ENCODE measurements at regions not wholly inside any gene's neighbourhood (a gene's known extent, or its start where the extent isn't known, plus 50 kb on each side); places are given as distances from the start of the nearest gene placed in this dataset.

DNA sequence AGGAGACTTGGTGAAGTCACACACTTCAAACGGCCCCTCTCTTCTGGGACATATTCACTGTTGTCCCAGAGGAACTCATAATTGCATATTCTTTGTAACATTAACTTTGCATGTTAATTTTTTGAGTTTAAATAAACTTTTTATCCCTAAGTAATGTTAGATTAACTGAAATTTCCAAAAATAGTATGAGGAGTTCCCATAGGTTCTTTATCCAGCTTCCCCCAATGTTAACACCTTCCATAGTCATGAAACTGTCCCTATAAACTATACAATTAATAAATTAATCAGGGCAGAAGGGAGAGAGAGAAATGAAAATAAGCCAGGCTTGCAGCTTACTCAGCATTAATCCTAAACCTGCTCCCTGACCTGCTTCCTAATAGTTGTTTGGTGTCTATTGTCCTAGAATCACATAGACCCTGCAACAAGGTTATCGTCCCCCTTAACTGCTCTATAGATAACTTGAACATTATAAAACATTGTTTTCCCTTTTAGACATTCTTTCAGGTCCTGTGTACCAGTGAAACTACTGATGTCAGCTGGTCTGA lies 589.8 kb upstream of the CDH5 start:
- TF ChIP-seq CTCF (IDR thresholded peaks at IDR 0.05) (no peak), USF1 (CRISPR knock-in tag; IDR thresholded peaks at IDR 0.05) (no peak), E2F5 (CRISPR knock-in tag; IDR thresholded peaks at IDR 0.05) (no peak), SP1 (CRISPR knock-in tag; conservative IDR thresholded peaks at IDR 0.05) (no peak), CBFB (CRISPR knock-in tag; IDR thresholded peaks at IDR 0.05; ENCODE audit: low read depth) (no peak), ESRRA (CRISPR knock-in tag; IDR thresholded peaks at IDR 0.05; ENCODE audit: borderline replicate concordance) (no peak), SMAD3 (CRISPR knock-in tag; IDR thresholded peaks at IDR 0.05; ENCODE audit: borderline replicate concordance) (no peak), FOXP4 (CRISPR knock-in tag; IDR thresholded peaks at IDR 0.05) (no peak)
- TF ChIP-seq, protein P1, sequence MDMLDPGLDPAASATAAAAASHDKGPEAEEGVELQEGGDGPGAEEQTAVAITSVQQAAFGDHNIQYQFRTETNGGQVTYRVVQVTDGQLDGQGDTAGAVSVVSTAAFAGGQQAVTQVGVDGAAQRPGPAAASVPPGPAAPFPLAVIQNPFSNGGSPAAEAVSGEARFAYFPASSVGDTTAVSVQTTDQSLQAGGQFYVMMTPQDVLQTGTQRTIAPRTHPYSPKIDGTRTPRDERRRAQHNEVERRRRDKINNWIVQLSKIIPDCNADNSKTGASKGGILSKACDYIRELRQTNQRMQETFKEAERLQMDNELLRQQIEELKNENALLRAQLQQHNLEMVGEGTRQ (CRISPR knock-in tag; IDR thresholded peaks at IDR 0.05) = no peak
- TF ChIP-seq, protein P2, sequence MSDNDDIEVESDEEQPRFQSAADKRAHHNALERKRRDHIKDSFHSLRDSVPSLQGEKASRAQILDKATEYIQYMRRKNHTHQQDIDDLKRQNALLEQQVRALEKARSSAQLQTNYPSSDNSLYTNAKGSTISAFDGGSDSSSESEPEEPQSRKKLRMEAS (CRISPR knock-in tag; IDR thresholded peaks at IDR 0.05) = no peak
- TF ChIP-seq, protein P3, sequence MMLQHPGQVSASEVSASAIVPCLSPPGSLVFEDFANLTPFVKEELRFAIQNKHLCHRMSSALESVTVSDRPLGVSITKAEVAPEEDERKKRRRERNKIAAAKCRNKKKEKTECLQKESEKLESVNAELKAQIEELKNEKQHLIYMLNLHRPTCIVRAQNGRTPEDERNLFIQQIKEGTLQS (CRISPR knock-in tag; conservative IDR thresholded peaks at IDR 0.05) = no peak
- TF ChIP-seq, protein P4, sequence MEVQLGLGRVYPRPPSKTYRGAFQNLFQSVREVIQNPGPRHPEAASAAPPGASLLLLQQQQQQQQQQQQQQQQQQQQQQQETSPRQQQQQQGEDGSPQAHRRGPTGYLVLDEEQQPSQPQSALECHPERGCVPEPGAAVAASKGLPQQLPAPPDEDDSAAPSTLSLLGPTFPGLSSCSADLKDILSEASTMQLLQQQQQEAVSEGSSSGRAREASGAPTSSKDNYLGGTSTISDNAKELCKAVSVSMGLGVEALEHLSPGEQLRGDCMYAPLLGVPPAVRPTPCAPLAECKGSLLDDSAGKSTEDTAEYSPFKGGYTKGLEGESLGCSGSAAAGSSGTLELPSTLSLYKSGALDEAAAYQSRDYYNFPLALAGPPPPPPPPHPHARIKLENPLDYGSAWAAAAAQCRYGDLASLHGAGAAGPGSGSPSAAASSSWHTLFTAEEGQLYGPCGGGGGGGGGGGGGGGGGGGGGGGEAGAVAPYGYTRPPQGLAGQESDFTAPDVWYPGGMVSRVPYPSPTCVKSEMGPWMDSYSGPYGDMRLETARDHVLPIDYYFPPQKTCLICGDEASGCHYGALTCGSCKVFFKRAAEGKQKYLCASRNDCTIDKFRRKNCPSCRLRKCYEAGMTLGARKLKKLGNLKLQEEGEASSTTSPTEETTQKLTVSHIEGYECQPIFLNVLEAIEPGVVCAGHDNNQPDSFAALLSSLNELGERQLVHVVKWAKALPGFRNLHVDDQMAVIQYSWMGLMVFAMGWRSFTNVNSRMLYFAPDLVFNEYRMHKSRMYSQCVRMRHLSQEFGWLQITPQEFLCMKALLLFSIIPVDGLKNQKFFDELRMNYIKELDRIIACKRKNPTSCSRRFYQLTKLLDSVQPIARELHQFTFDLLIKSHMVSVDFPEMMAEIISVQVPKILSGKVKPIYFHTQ (CRISPR knock-in tag; IDR thresholded peaks at IDR 0.05) = no peak
- TF ChIP-seq, protein P5, sequence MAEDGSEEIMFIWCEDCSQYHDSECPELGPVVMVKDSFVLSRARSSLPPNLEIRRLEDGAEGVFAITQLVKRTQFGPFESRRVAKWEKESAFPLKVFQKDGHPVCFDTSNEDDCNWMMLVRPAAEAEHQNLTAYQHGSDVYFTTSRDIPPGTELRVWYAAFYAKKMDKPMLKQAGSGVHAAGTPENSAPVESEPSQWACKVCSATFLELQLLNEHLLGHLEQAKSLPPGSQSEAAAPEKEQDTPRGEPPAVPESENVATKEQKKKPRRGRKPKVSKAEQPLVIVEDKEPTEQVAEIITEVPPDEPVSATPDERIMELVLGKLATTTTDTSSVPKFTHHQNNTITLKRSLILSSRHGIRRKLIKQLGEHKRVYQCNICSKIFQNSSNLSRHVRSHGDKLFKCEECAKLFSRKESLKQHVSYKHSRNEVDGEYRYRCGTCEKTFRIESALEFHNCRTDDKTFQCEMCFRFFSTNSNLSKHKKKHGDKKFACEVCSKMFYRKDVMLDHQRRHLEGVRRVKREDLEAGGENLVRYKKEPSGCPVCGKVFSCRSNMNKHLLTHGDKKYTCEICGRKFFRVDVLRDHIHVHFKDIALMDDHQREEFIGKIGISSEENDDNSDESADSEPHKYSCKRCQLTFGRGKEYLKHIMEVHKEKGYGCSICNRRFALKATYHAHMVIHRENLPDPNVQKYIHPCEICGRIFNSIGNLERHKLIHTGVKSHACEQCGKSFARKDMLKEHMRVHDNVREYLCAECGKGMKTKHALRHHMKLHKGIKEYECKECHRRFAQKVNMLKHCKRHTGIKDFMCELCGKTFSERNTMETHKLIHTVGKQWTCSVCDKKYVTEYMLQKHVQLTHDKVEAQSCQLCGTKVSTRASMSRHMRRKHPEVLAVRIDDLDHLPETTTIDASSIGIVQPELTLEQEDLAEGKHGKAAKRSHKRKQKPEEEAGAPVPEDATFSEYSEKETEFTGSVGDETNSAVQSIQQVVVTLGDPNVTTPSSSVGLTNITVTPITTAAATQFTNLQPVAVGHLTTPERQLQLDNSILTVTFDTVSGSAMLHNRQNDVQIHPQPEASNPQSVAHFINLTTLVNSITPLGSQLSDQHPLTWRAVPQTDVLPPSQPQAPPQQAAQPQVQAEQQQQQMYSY (CRISPR knock-in tag; IDR thresholded peaks at IDR 0.05) = no peak

Measured in WTC11 (cell line).